LNCAP (cell line): ENCODE measurements at regions not wholly inside any gene's neighbourhood (a gene's known extent, or its start where the extent isn't known, plus 50 kb on each side); places are given as distances from the start of the nearest gene placed in this dataset.

Experiments
- TF ChIP-seq, protein P1 (sequence below): fragments of 450-650 bp; IDR thresholded peaks from 2 replicates; pipeline ENCODE4 v1.5.1; 2017; ENCODE audit warnings: mild to moderate bottlenecking

DNA sequence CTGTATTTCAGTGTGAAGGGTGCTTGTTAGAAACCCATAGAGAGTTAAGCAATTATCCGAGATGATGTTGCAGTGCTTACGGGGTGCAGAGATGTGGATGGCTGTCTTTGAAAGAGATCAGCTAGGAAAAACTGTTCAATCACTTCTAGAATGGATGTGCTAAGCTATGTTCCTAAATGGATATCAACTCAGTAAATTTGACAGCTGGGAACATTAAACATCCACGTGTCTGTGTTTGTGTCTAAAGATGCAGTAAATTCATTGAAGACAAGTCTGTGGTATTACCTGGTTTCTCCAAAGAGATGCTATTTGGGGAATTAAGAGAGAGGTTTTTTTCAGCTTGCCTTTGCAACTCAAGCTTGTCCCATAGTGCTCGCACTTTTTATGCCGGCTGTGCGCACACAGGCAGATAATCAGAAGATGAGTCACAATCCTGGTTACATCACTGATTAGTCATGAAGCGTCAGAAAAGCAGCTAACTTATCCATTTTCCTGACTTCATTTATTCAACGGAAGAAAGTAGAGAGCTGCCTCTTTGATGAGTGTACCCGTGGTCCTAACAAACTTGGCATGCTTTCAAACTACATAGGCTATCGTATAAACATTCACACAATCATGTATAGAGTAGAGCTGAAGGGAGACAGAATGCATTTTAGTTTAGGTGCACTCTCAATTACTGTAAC, 691.7 kb upstream of the SLC35B3 start:
- TF ChIP-seq, protein P1, sequence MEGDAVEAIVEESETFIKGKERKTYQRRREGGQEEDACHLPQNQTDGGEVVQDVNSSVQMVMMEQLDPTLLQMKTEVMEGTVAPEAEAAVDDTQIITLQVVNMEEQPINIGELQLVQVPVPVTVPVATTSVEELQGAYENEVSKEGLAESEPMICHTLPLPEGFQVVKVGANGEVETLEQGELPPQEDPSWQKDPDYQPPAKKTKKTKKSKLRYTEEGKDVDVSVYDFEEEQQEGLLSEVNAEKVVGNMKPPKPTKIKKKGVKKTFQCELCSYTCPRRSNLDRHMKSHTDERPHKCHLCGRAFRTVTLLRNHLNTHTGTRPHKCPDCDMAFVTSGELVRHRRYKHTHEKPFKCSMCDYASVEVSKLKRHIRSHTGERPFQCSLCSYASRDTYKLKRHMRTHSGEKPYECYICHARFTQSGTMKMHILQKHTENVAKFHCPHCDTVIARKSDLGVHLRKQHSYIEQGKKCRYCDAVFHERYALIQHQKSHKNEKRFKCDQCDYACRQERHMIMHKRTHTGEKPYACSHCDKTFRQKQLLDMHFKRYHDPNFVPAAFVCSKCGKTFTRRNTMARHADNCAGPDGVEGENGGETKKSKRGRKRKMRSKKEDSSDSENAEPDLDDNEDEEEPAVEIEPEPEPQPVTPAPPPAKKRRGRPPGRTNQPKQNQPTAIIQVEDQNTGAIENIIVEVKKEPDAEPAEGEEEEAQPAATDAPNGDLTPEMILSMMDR: no peak

DNA sequence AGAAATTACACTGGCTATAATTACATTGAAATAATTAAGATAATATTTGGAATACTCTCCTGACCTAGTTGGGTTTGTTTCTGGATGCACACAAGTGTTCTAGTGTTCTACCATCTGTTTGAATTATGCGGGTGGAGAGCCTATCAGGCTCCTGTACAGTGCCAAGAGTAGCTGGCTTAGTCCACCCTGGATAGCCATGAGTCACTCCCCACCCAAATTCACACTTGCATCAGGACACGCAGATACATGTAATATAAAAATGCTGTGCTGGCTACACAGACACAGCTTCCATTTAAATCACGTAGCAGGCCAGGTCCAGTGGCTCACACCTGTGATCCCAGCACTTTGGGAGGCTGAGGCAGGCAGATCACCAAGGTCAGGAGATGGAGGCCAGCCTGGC, 686.2 kb upstream of the SLC35B3 start:
- TF ChIP-seq, protein P1: no peak

DNA sequence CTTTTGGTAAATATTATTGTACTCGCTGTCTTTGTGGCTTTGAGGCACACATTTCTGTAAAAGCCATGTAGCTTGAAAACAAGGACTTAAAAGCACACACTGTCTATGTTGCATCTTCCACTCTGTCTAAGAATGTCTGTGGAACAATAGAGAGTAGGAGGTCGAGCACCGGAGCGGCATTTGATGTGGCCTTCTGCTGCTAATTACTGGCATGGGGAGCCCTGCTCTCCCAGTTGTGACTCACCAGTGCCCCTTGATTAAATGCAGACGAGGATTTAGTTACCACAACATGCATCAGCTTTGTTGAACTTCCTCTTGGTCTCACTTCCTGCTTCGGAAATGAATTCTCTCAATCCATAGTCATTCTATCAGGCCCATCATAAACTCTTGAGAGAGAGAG, 680.7 kb upstream of the SLC35B3 start:
- TF ChIP-seq, protein P1: no peak

DNA sequence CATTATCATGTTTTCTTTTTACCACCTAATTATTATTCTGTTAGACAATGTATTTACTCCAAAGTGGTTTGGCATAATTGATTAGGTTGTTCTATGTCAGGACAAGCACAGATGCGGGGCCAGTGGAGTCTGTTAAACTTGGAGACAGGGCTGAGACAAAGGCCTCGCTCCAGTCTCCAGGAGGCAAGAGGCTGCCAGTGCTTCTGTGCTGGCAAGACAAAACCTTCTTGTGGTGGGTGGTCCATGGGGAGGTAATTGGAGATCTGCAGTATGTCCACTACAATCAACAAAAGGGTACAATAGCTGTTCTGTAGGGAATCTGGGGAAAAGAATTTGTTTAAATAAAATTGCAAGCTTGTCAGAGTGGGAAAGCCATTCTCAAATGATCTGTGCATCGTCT, 677.2 kb upstream of the SLC35B3 start:
- TF ChIP-seq, protein P1: no peak

DNA sequence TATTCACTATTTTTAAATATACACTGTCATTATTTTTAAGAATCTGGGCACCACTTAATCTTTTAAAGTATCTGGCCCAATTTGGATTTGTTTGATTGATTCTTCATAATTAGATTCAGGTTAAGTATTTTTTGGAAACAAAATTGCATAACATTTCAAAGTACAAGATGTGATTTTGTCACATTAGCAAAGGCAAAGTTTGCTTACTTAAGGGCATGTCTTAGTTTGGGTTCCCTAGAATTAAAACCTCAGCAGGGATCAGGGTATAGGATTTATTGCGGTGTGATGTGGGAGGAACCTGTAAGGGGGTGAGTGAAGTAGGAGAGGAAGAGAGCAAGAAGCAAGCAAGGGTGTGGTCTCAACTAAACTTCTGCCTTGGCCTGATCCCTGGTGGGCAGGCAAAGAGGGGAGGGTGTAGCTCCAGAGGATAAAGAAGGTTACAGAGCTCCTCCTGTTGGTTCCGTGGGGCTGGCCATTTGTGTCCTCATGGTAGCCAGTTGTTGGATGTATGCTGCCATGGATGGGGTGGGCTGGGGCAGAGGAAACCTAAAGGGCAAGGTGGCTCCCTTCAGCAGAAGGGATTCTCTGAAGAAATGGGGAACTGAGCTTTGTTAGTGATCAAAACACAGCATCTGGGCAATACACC, 668.7 kb upstream of the SLC35B3 start:
- TF ChIP-seq, protein P1: no peak

DNA sequence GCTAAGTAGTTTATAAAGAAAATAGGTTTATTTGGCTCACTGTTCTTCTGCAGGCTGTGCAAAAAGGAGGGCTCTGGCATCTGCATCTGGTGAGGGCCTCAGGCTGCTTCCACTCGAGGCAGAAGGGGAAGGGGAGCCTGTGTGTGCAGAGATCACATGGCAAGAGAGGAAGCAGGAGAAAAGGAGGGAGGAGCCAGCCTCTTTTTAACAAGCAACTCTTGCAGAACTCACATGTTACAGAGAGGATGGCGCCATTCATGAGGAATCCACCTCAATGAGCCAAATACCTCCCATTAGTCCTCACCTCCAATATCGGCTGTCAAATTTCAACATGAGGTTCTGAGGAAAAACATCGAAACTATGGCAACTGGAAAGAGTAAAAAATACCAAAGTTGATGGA, 666.6 kb upstream of the SLC35B3 start:
- TF ChIP-seq, protein P1: no peak

DNA sequence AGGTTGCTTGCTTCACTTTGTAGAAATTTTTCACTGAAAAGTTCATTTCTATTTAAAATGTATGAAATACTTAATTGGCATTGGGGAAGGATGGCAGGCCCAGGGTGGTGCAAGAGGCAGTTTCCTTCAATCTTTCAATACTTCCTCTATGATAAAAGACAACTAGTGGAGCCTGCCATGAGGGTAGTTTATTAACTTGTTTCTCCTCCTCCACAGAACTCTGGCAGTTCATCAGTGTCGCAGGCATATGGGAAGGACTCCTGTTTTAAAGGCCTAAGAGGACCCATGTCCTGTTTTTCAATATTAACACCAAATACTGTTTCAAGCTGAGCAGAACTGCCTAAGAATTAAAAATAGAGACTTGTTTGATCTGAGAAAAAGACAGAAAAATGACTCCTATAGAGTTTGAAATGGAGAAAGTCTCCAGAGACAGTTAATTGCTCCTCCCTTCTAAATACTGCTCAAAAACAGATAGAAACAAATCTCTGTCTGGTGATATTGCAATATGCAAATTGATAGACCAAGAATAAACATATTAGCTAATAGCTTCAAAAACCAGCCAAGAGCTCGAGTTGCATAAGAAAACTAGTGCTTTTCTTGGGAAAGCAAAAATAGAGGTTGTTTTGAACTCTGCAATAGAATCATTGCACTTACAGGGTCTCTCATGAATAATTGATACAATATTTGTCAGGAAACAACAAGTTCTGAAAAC, 665.7 kb upstream of the SLC35B3 start:
- TF ChIP-seq, protein P1: no peak
